Bronchial epithelial cell (primary cell): ENCODE measurements at regions not wholly inside any gene's neighbourhood (a gene's known extent, or its start where the extent isn't known, plus 50 kb on each side); places are given as distances from the start of the nearest gene placed in this dataset.

ENCODE experiments used
- DNase-seq: peaks from one replicate; pipeline ENCODE4 v3.0.0-alpha.2; 2010; ENCODE audit warnings: low read depth
- FAIRE-seq: peaks from 2 replicates; lab custom pipeline; 2011; peaks lifted over from hg19 to GRCh38; lab: Jason Lieb, UNC
- H3K27me3 ChIP-seq: 2 replicates; pipeline ENCODE4 v1.5.1; 2011; ENCODE audit warnings: low read length; ENCODE audit not compliant: control insufficient read depth, insufficient read depth
- H3K36me3 ChIP-seq: 2 replicates; pipeline ENCODE4 v1.5.1; 2011; ENCODE audit warnings: low read length; ENCODE audit not compliant: control insufficient read depth, insufficient read depth
- H3K4me3 ChIP-seq: 2 replicates; pipeline ENCODE4 v1.5.1; 2011; ENCODE audit warnings: mild to moderate bottlenecking, low read depth, low read length, control low read depth
- CTCF ChIP-seq: IDR thresholded peaks from 2 replicates; pipeline ENCODE4 v1.5.1; 2011; ENCODE audit warnings: mild to moderate bottlenecking, moderate library complexity, low read length, control low read depth, inconsistent platforms; ENCODE audit not compliant: insufficient read depth, severe bottlenecking

GRCh38 chr2:76044701-76045100 lies 334.0 kb upstream of the GCFC2 start:
- no peaks in the 10 kb centered on the region for H3K27me3 ChIP-seq
- FAIRE-seq = no peak
- H3K4me3 ChIP-seq = no peak overlapping the region
- TF ChIP-seq CTCF = no peak
- H3K36me3 ChIP-seq = no peaks in the 10 kb centered on the region
- no peak for DNase-seq

DNA sequence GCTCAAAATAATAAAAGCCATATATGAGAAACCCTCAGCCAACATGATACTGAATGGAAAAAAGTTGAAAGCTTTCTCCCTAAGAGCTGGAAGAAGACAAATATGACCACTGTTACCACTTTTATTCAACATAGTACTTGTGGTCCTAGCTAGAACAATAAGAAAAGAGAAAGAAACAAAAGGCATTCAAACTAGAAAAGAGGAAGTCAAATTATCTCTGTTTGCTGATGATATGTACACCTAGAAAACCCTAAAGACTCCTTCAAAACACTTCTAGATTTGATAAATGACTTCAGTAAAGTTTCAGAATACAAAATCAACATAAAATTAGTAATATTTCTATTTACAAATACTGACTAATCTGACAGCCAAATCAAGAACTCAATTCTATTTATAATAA lies 328.8 kb upstream of the GCFC2 start:
- no peaks in the 10 kb centered on the region for H3K27me3 ChIP-seq
- DNase-seq = no peak
- FAIRE-seq = no peak
- H3K4me3 ChIP-seq = no peak overlapping the region
- H3K36me3 ChIP-seq = no peaks in the 10 kb centered on the region
- no peak for TF ChIP-seq CTCF

GRCh38 chr2:76027761-76028160 lies 317.0 kb upstream of the GCFC2 start:
- FAIRE-seq = no peak
- no peak for TF ChIP-seq CTCF
- H3K4me3 ChIP-seq = no peak overlapping the region
- DNase-seq = no peak
- H3K27me3 ChIP-seq = no peaks in the 10 kb centered on the region
- no peaks in the 10 kb centered on the region for H3K36me3 ChIP-seq

DNA sequence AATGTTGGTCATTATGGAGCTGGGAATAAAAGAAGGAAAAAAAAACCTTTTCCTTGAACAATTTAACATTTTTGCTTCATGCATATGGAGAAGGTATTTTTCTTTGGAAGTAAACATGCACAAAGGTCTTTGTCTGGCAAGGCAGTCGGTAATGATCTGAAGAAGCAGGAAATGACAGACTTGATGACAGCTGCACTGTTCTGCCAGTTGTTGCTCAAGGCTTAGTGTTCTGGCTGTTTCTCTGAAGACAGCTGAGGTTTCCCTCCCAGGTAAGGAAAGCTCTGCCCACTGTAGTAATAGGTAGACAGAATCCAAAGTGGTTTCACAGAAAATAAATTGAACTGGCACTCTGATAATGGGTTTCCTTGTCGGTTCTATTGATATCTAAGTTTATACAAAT lies 308.4 kb upstream of the GCFC2 start:
- DNase-seq = peak; percentile 25
- Histone ChIP-seq H3K36me3 (no peaks in the 10 kb centered on the region), H3K4me3 (no peak overlapping the region), H3K27me3 (no peaks in the 10 kb centered on the region)
- no peak for FAIRE-seq
- no peak for TF ChIP-seq CTCF

DNA sequence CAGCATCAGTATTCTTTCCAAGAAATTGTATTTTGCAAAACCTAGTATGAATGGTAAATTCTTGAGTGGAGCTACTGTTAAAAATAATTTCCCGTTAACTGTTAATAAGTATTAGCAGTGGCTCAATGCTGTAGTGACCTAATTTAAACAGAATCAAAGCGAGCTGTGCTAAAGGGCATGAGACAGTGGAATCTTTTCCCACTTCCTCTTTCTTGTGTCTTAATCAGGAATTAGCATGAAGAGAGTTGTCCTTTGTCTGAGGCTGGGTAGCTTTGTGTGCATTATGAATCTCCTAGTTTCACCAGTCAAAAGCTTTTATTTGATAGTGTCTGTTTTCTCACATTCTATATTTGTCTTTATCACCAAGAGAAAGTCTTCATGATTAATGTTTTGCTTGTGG lies 298.8 kb upstream of the GCFC2 start:
- no peak for TF ChIP-seq CTCF
- FAIRE-seq (no peak), DNase-seq (no peak)
- no peak overlapping the region for H3K4me3 ChIP-seq
- H3K27me3 ChIP-seq = no peaks in the 10 kb centered on the region
- H3K36me3 ChIP-seq = no peaks in the 10 kb centered on the region

DNA sequence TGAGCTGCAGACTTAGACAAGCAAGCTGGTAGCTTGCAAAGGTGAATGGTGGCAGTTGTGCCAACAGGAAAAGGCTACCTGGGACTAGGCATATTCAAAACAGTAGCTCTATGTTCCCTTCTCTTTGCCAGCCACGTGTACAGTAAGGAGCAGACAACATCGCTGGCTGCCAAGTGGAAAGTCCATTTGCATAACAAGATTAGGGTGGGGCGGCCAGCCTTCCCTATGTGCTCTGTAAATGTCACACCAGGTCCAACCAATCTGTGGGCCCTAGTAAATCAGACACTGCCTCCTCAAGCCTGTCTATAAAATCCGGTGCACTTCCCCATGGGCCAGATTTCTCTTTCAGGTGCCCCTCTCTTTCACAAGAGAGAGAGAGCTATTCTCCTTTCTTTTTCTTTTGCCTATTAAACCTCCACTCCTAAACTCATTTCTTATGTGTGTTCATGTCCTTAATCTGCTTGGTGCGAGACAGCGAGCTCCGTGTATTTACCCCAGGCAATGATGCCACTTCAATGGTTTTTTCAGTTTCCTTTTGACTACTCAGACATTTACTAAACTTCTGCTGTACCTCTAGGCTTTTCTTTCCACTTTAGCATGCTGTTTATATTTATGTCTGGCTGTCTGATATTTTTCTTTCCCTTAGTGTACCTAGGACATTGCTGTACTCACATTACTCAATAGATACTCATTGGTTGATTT lies 297.4 kb upstream of the GCFC2 start:
- no peak overlapping the region for H3K4me3 ChIP-seq
- no peaks in the 10 kb centered on the region for H3K36me3 ChIP-seq
- FAIRE-seq (no peak), DNase-seq (no peak)
- TF ChIP-seq CTCF = no peak
- H3K27me3 ChIP-seq = no peaks in the 10 kb centered on the region
